K562 (cell line): ENCODE measurements at regions not wholly inside any gene's neighbourhood (a gene's known extent, or its start where the extent isn't known, plus 50 kb on each side); places are given as distances from the start of the nearest gene placed in this dataset.
A peak's percentile ranks its signal among the peaks of the same experiment; 100 is the strongest.

Experiments used
- ATAC-seq: fragments of 200-7000 bp; cut with Tn5 transposase; 3 replicates; pipeline ENCODE4 v1.9.1; 2020; ENCODE audit warnings: moderate library complexity
- BruUV-seq: library from RNA; stranded (reverse); fragments of 400-500 nt; replicated peaks from 2 replicates; lab custom pipeline; 2021; lab: Mats Ljungman, UMichigan
- CTCF ChIA-PET: fragments of 300-600 bp; formaldehyde crosslinking; extraction: SDS; loops from one replicate; lab custom pipeline; 2021; ENCODE audit warnings: low intra/inter-chr PET ratio; lab: Yijun Ruan, JAX
- POLR2A ChIA-PET: fragments of 300-600, 350-650 bp; sonication (Branson Sonifier 250); formaldehyde crosslinking; extraction: SDS; loops from one replicate; lab custom pipeline; 2021; ENCODE audit warnings: antibody characterized with exemption, inconsistent platforms; lab: Yijun Ruan, JAX
- DNase-seq, 4 experiments: peaks; one replicate each; pipeline versions ENCODE4 v3.0.0 to v3.0.0-alpha.2; 2011 to 2018; ENCODE audit warnings: low spot score in 3 of 4, mixed read lengths in 3 of 4; ENCODE audit errors: extremely low read depth in 1 of 4
- FAIRE-seq: peaks from 2 replicates; lab custom pipeline; 2011; peaks lifted over from hg19 to GRCh38; lab: Jason Lieb, UNC
- H2AFZ ChIP-seq: 2 replicates; pipeline ENCODE4 v1.6.0; 2011; ENCODE audit warnings: low read depth, low read length, control low read depth, inconsistent platforms
- H3K27ac ChIP-seq: fragments of 200-600 bp; 3 replicates; pipeline ENCODE4 v1.8.0; 2011; ENCODE audit warnings: low read depth, mild to moderate bottlenecking, control low read depth, inconsistent platforms, low read length, moderate library complexity, mixed read lengths; ENCODE audit errors: extremely low read depth
- H3K27me3 ChIP-seq, 2 experiments: fragments of 300-600 bp in 1 of 2; 2 replicates in 1 of 2; 3 replicates in 1 of 2; pipeline versions ENCODE4 v1.6.0 to v1.8.0; 2011; ENCODE audit warnings: inconsistent platforms in 2 of 2, low read length in 2 of 2, mild to moderate bottlenecking in 1 of 2, mixed read lengths in 1 of 2, moderate library complexity in 1 of 2; ENCODE audit not compliant: control insufficient read depth in 2 of 2, insufficient read depth in 2 of 2
- H3K36me3 ChIP-seq: fragments of 300-600 bp; 3 replicates; pipeline ENCODE4 v1.8.0; 2011; ENCODE audit warnings: mild to moderate bottlenecking, low read length, inconsistent platforms; ENCODE audit not compliant: control insufficient read depth, insufficient read depth
- H3K4me1 ChIP-seq, 2 experiments: fragments of 200-600 bp in 1 of 2; replicated peaks in 1 of 2; 2 replicates in 1 of 2; 3 replicates in 1 of 2; pipeline versions ENCODE4 v1.5.1 to v1.8.0; 2011; ENCODE audit warnings: inconsistent platforms in 2 of 2, low read length in 2 of 2, mild to moderate bottlenecking in 1 of 2, mixed read lengths in 1 of 2, moderate library complexity in 1 of 2; ENCODE audit not compliant: control insufficient read depth in 2 of 2, insufficient read depth in 2 of 2
- H3K4me2 ChIP-seq: 2 replicates; pipeline ENCODE4 v1.6.1; 2011; ENCODE audit warnings: low read length, control low read depth, inconsistent platforms, mixed read lengths; ENCODE audit not compliant: insufficient read depth
- H3K4me3 ChIP-seq: fragments of 200-600 bp; sonication (generic), shearing (Covaris generic); 2 replicates; pipeline ENCODE4 v1.5.1; 2016; ENCODE audit warnings: control low read depth, inconsistent platforms
- H3K79me2 ChIP-seq: fragments of 200-600 bp; 3 replicates; pipeline ENCODE4 v1.8.0; 2011; ENCODE audit warnings: low read length, inconsistent platforms; ENCODE audit not compliant: control insufficient read depth, insufficient read depth
- H3K9ac ChIP-seq, 2 experiments: 2 replicates each; pipeline versions ENCODE4 v1.6.0 to v1.6.1; 2011; ENCODE audit warnings: low read depth in 2 of 2, low read length in 2 of 2, control low read depth in 1 of 2, inconsistent platforms in 1 of 2, mild to moderate bottlenecking in 1 of 2, mixed read lengths in 1 of 2; ENCODE audit not compliant: insufficient read depth in 1 of 2
- H3K9me1 ChIP-seq: one replicate; pipeline ENCODE4 v1.6.0; 2011; ENCODE audit warnings: inconsistent platforms, mild to moderate bottlenecking, low read length, moderate library complexity; ENCODE audit not compliant: control insufficient read depth, insufficient read depth
- H3K9me3 ChIP-seq: replicated peaks from 2 replicates; pipeline ENCODE4 v1.5.1; 2011; ENCODE audit warnings: low read depth, low read length, inconsistent platforms; ENCODE audit not compliant: control insufficient read depth, insufficient read depth
- H4K20me1 ChIP-seq: replicated peaks from 2 replicates; pipeline ENCODE4 v1.6.1; 2011; ENCODE audit warnings: low read length, inconsistent platforms, mixed read lengths; ENCODE audit not compliant: control insufficient read depth, insufficient read depth
- CEBPB ChIP-seq: fragments of 450-650 bp; IDR thresholded peaks from 2 replicates; pipeline ENCODE4 v1.6.1; 2016; ENCODE audit warnings: missing genetic modification characterization, missing compliant biosample characterization
- CTBP1 ChIP-seq: fragments of 450-650 bp; IDR thresholded peaks from 2 replicates; pipeline ENCODE4 v1.6.1; 2016; ENCODE audit warnings: borderline replicate concordance
- NR2C1 ChIP-seq, 2 experiments: fragments of 450-650 bp; IDR thresholded peaks; 2 replicates each; pipeline ENCODE4 v1.6.1; 2017; ENCODE audit warnings: mild to moderate bottlenecking in 2 of 2, antibody characterized with exemption in 1 of 2, inconsistent platforms in 1 of 2, missing compliant biosample characterization in 1 of 2, missing genetic modification characterization in 1 of 2
- NR2C2 ChIP-seq, 2 experiments: fragments of 200-800 bp in 1 of 2; sonication (Bioruptor generic) in 1 of 2; sonication (generic) in 1 of 2; formaldehyde crosslinking in 1 of 2; IDR thresholded peaks; 2 replicates each; pipeline versions ENCODE4 v1.6.1 to v1.8.0; 2016 to 2022; ENCODE audit warnings: mild to moderate bottlenecking in 1 of 2, missing compliant biosample characterization in 1 of 2, missing genetic modification characterization in 1 of 2, missing genetic modification reagents in 1 of 2
- RBM22 ChIP-seq: fragments of 200-400 bp; formaldehyde crosslinking; IDR thresholded peaks from 2 replicates; pipeline ENCODE4 v1.6.1; 2018; ENCODE audit warnings: low read length, low read depth; ENCODE audit not compliant: poor library complexity, severe bottlenecking
- WGBS: fragments of 100-300 bp; shearing (Covaris generic); methylation state at CpG from one replicate; pipeline ENCODE4 v1.1.6; 2016; ENCODE audit warnings: low coverage, mixed read lengths; ENCODE audit not compliant: insufficient coverage; ENCODE audit errors: missing lambda C conversion rate; 5-methylcytosine and 5-hydroxymethylcytosine counted together
- in situ Hi-C: fragments of 300-500 bp; cut with MboI; formaldehyde crosslinking; loops from 4 replicates; pipeline ENCODE4 v1.15.0; 2018; ENCODE audit warnings: inconsistent platforms, mixed read lengths
- intact Hi-C: fragments of 100-400 bp; cut with micrococcal nuclease; formaldehyde crosslinking; loops from 2 replicates; pipeline ENCODE4 v1.14.2; 2022
- TF ChIP-seq, protein P1 (sequence below), 2 experiments: fragments of 450-650 bp; conservative IDR thresholded peaks; 2 replicates each; pipeline ENCODE4 v1.6.1; 2017; ENCODE audit warnings: mild to moderate bottlenecking in 2 of 2, moderate library complexity in 2 of 2
- TF ChIP-seq, protein P2 (sequence below): fragments of 250-450 bp; sonication (Bioruptor Pico); IDR thresholded peaks from 2 replicates; pipeline ENCODE4 v1.4.0; 2020; ENCODE audit warnings: mild to moderate bottlenecking, moderate library complexity

DNA sequence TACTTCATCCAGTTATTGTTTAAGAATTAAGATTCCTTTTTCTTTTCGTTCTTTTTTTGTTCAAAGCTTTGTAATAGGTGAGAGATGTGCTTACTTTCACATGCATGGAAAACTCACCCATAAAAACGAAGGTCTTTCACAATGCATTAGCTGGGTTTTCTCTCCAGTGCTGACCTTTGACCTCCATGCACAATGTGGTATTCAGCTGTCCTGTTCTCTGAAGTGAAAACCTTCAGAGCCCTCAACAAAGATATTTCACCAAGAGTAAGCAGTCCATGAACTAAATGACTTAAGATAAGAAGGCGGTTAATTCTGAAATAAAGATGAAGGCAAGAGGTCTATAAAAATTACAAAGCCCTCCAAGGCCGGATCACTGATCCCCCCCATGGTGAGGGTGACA lies 77.1 kb upstream of the IPO9 start:
- Histone ChIP-seq H2AFZ (no peak overlapping the region), H3K9me1 (no peaks in the 10 kb centered on the region), H3K9ac (no peak overlapping the region), H3K4me3 (no peak overlapping the region), H3K27ac (no peak overlapping the region), H3K79me2 (no peaks in the 10 kb centered on the region), H3K9me3 (no peaks in the 10 kb centered on the region), H3K36me3 (no peaks in the 10 kb centered on the region), H4K20me1 (0 out of 2 replicates have a peak, but pooled peaks cover 3% of the 10 kb centered on the region), H3K4me1 (no peaks in the 10 kb centered on the region; a peak in 1 of 5 replicates), H3K27me3 (peaks cover 0 to 1% of the 10 kb centered on the region in 2 experiments; a peak in 1 of 5 replicates), H3K4me2 (no peak overlapping the region)
- ChIA-PET POLR2A (interaction anchor here (1.1 to 2.5 kb wide), 2 partner anchors 12 to 304 kb away, joined by 4 to 8 read pairs; no protein-coding TSS in a partner anchor), CTCF (no interaction called here)
- in situ Hi-C loops: no loop called here
- intact Hi-C loops: loop anchor here (2.0 kb wide), 1 partner anchor 37 kb away; no protein-coding TSS in a partner anchor
- 23% methylated on average over 4 of the region's 4 CpGs for WGBS
- TF ChIP-seq, protein P1, sequence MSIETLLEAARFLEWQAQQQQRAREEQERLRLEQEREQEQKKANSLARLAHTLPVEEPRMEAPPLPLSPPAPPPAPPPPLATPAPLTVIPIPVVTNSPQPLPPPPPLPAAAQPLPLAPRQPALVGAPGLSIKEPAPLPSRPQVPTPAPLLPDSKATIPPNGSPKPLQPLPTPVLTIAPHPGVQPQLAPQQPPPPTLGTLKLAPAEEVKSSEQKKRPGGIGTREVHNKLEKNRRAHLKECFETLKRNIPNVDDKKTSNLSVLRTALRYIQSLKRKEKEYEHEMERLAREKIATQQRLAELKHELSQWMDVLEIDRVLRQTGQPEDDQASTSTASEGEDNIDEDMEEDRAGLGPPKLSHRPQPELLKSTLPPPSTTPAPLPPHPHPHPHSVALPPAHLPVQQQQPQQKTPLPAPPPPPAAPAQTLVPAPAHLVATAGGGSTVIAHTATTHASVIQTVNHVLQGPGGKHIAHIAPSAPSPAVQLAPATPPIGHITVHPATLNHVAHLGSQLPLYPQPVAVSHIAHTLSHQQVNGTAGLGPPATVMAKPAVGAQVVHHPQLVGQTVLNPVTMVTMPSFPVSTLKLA (conservative IDR thresholded peaks at IDR 0.05): no peak
- 0 out of 2 replicates have a peak, but pooled peaks have one; percentile 30 for TF ChIP-seq CEBPB (tag)
- peak; percentile 70 for TF ChIP-seq NR2C1 (IDR thresholded peaks at IDR 0.05)
- peak; percentile 88 for TF ChIP-seq NR2C1 (tag; IDR thresholded peaks at IDR 0.05)
- no peak for TF ChIP-seq RBM22
- peak; percentile 63; the same call in 1 of the 2 replicates for TF ChIP-seq NR2C2 (CRISPR knock-in tag; IDR thresholded peaks at IDR 0.05)
- TF ChIP-seq NR2C2 (tag; IDR thresholded peaks at IDR 0.05): peak; percentile 79
- TF ChIP-seq CTBP1: no peak
- TF ChIP-seq, protein P2, sequence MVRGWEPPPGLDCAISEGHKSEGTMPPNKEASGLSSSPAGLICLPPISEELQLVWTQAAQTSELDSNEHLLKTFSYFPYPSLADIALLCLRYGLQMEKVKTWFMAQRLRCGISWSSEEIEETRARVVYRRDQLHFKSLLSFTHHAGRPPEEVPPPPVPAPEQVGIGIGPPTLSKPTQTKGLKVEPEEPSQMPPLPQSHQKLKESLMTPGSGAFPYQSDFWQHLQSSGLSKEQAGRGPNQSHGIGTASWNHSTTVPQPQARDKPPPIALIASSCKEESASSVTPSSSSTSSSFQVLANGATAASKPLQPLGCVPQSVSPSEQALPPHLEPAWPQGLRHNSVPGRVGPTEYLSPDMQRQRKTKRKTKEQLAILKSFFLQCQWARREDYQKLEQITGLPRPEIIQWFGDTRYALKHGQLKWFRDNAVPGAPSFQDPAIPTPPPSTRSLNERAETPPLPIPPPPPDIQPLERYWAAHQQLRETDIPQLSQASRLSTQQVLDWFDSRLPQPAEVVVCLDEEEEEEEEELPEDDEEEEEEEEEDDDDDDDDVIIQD (CRISPR knock-in tag): no peak
- DNase-seq: peak in 1 of 4 experiments; percentile 31
- no peak for ATAC-seq
- no peak for FAIRE-seq
- no TSS peak for BruUV-seq
